HG03175 (cell line): ENCODE measurements at regions not wholly inside any gene's neighbourhood (a gene's known extent, or its start where the extent isn't known, plus 50 kb on each side); places are given as distances from the start of the nearest gene placed in this dataset.
"Not testable (repeated sequence)": the region's sequence is repeated elsewhere in the genome, so short reads cannot be mapped to it uniquely, and the experiment has no call there.

ENCODE experiments used
- ATAC-seq: cut with Tn5 transposase; IDR thresholded peaks from one replicate; pipeline ENCODE4 v1.9.1; 2021; ENCODE audit warnings: mild to moderate bottlenecking, moderate library complexity; ENCODE audit not compliant: unreplicated experiment

GRCh38 chr4:29295280-29295679, 1424.9 kb upstream of the PCDH7 start:
- no peak for ATAC-seq

- no peak for ATAC-seq
Measured at GRCh38 chr4:29304595-29304994, 1415.6 kb upstream of the PCDH7 start.

GRCh38 chr4:29307256-29307655, 1412.9 kb upstream of the PCDH7 start:
- no peak for ATAC-seq

- ATAC-seq, result no peak
Measured at GRCh38 chr4:29307755-29308154, 1412.4 kb upstream of the PCDH7 start.

- ATAC-seq, result no peak
Measured at GRCh38 chr4:29309050-29309449, 1411.1 kb upstream of the PCDH7 start.

GRCh38 chr4:29310252-29310651, 1409.9 kb upstream of the PCDH7 start:
- ATAC-seq, result no peak

GRCh38 chr4:29311247-29311646, 1408.9 kb upstream of the PCDH7 start:
- ATAC-seq, result no peak

- no peak for ATAC-seq
Measured at GRCh38 chr4:29319663-29320340, 1400.4 kb upstream of the PCDH7 start.

GRCh38 chr4:29320947-29321620, 1399.1 kb upstream of the PCDH7 start:
- ATAC-seq, result no peak

GRCh38 chr4:29326004-29326403, 1394.2 kb upstream of the PCDH7 start:
- ATAC-seq, result no peak

GRCh38 chr4:29326816-29327215, 1393.4 kb upstream of the PCDH7 start:
- no peak for ATAC-seq

- ATAC-seq, result no peak
Measured at GRCh38 chr4:29336861-29337260, 1383.3 kb upstream of the PCDH7 start.

GRCh38 chr4:29372971-29373370, 1347.2 kb upstream of the PCDH7 start:
- no peak for ATAC-seq

- no peak for ATAC-seq
Measured at GRCh38 chr4:29375716-29376115, 1344.5 kb upstream of the PCDH7 start.

- ATAC-seq, result not testable (repeated sequence)
Measured at GRCh38 chr4:29378237-29378636, 1341.9 kb upstream of the PCDH7 start.

- no peak for ATAC-seq
Measured at GRCh38 chr4:29390921-29391320, 1329.2 kb upstream of the PCDH7 start.

- no peak for ATAC-seq
Measured at GRCh38 chr4:29405116-29405515, 1315.1 kb upstream of the PCDH7 start.

GRCh38 chr4:29415771-29416170, 1304.4 kb upstream of the PCDH7 start:
- no peak for ATAC-seq

- ATAC-seq, result no peak
Measured at GRCh38 chr4:29423836-29424721, 1296.1 kb upstream of the PCDH7 start.

- no peak for ATAC-seq
Measured at GRCh38 chr4:29453303-29453820, 1266.8 kb upstream of the PCDH7 start.

GRCh38 chr4:29459926-29460325, 1260.2 kb upstream of the PCDH7 start:
- no peak for ATAC-seq
